ENCODE measurements at regions not wholly inside any gene's neighbourhood (a gene's known extent, or its start where the extent isn't known, plus 50 kb on each side); places are given as distances from the start of the nearest gene placed in this dataset.

- TF ChIP-seq CTCF (conservative IDR thresholded peaks at IDR 0.05) = no peak
- TF ChIP-seq ZFX (IDR thresholded peaks at IDR 0.05) = no peak
These were observed 115.1 kb upstream of the DAP start for GRCh38 chr5:10876006-10876744.
